IPS-18a (cell line): ENCODE measurements at regions not wholly inside any gene's neighbourhood (a gene's known extent, or its start where the extent isn't known, plus 50 kb on each side); places are given as distances from the start of the nearest gene placed in this dataset.

ENCODE experiments used
- H3K27ac ChIP-seq: one replicate; pipeline ENCODE4 v1.5.1; 2013; ENCODE audit warnings: low read length
- H3K27me3 ChIP-seq: one replicate; pipeline ENCODE4 v1.6.1; 2013; ENCODE audit warnings: mild to moderate bottlenecking, low read length; ENCODE audit not compliant: control insufficient read depth, insufficient read depth
- H3K36me3 ChIP-seq: one replicate; pipeline ENCODE4 v1.6.1; 2013; ENCODE audit warnings: low read depth, low read length; ENCODE audit not compliant: control insufficient read depth
- H3K4me1 ChIP-seq: one replicate; pipeline ENCODE4 v1.6.1; 2013; ENCODE audit warnings: low read depth, low read length; ENCODE audit not compliant: control insufficient read depth
- H3K4me3 ChIP-seq: one replicate; pipeline ENCODE4 v1.5.1; 2013; ENCODE audit warnings: low read length
- H3K9ac ChIP-seq: one replicate; pipeline ENCODE4 v1.6.1; 2013; ENCODE audit warnings: mild to moderate bottlenecking, low read length, moderate library complexity
- H3K9me3 ChIP-seq: one replicate; pipeline ENCODE4 v1.6.1; 2013; ENCODE audit warnings: low read depth, low read length; ENCODE audit not compliant: control insufficient read depth

- Histone ChIP-seq H3K4me1 (peaks cover 2% of the 10 kb centered on the region), H3K9ac (no peak overlapping the region), H3K27me3 (no peaks in the 10 kb centered on the region), H3K36me3 (no peaks in the 10 kb centered on the region), H3K27ac (no peak overlapping the region), H3K4me3 (no peak overlapping the region), H3K9me3 (no peaks in the 10 kb centered on the region)
Measured at GRCh38 chr2:150168595-150169236, 318.8 kb downstream of the RND3 start.

- Histone ChIP-seq H3K9me3 (no peaks in the 10 kb centered on the region), H3K4me1 (peaks cover 6% of the 10 kb centered on the region), H3K27ac (no peak overlapping the region)
Measured at GRCh38 chr2:150167711-150168110, 319.8 kb downstream of the RND3 start.

GRCh38 chr2:150166313-150167051 is 321.0 kb downstream of the RND3 start:
- Histone ChIP-seq H3K4me1 (peaks cover 6% of the 10 kb centered on the region), H3K9ac (no peak overlapping the region), H3K4me3 (no peak overlapping the region), H3K36me3 (no peaks in the 10 kb centered on the region), H3K27me3 (no peaks in the 10 kb centered on the region), H3K27ac (no peak overlapping the region), H3K9me3 (no peaks in the 10 kb centered on the region)

More at GRCh38 chr2:150167711-150168110, 319.8 kb downstream of the RND3 start:
- H3K27me3 ChIP-seq = no peaks in the 10 kb centered on the region
- H3K9ac ChIP-seq = no peak overlapping the region
- H3K4me3 ChIP-seq = no peak overlapping the region
- no peaks in the 10 kb centered on the region for H3K36me3 ChIP-seq

GRCh38 chr2:150165988-150166312 is 321.5 kb downstream of the RND3 start:
- no peak overlapping the region for H3K27ac ChIP-seq
- H3K4me1 ChIP-seq = peaks cover 6% of the 10 kb centered on the region
- H3K36me3 ChIP-seq = no peaks in the 10 kb centered on the region
- H3K9me3 ChIP-seq = no peaks in the 10 kb centered on the region
- H3K4me3 ChIP-seq = no peak overlapping the region
- no peaks in the 10 kb centered on the region for H3K27me3 ChIP-seq
- no peak overlapping the region for H3K9ac ChIP-seq

GRCh38 chr2:150165442-150165841 is 322.0 kb downstream of the RND3 start:
- H3K36me3 ChIP-seq = no peaks in the 10 kb centered on the region
- H3K27ac ChIP-seq = no peak overlapping the region
- H3K9ac ChIP-seq = no peak overlapping the region
- no peaks in the 10 kb centered on the region for H3K27me3 ChIP-seq
- no peaks in the 10 kb centered on the region for H3K9me3 ChIP-seq
- peaks cover 6% of the 10 kb centered on the region for H3K4me1 ChIP-seq
- H3K4me3 ChIP-seq = no peak overlapping the region

- Histone ChIP-seq H3K9ac (no peak overlapping the region), H3K27ac (no peak overlapping the region), H3K27me3 (no peaks in the 10 kb centered on the region), H3K4me3 (no peak overlapping the region), H3K9me3 (no peaks in the 10 kb centered on the region), H3K36me3 (no peaks in the 10 kb centered on the region), H3K4me1 (peaks cover 4% of the 10 kb centered on the region)
Measured at GRCh38 chr2:150162241-150162942, 325.1 kb downstream of the RND3 start.

GRCh38 chr2:150160058-150160457 is 327.4 kb downstream of the RND3 start:
- H3K9me3 ChIP-seq = no peaks in the 10 kb centered on the region
- H3K9ac ChIP-seq = no peak overlapping the region
- no peaks in the 10 kb centered on the region for H3K27me3 ChIP-seq
- H3K36me3 ChIP-seq = no peaks in the 10 kb centered on the region
- H3K4me1 ChIP-seq = peaks cover 4% of the 10 kb centered on the region
- H3K27ac ChIP-seq = no peak overlapping the region
- no peak overlapping the region for H3K4me3 ChIP-seq

GRCh38 chr2:150159300-150159699 is 328.2 kb downstream of the RND3 start:
- no peaks in the 10 kb centered on the region for H3K36me3 ChIP-seq
- no peak overlapping the region for H3K9ac ChIP-seq
- H3K4me1 ChIP-seq = peaks cover 4% of the 10 kb centered on the region
- H3K9me3 ChIP-seq = no peaks in the 10 kb centered on the region
- H3K27me3 ChIP-seq = no peaks in the 10 kb centered on the region
- H3K27ac ChIP-seq = no peak overlapping the region
- no peak overlapping the region for H3K4me3 ChIP-seq

GRCh38 chr2:150156876-150157275 is 330.6 kb downstream of the RND3 start:
- Histone ChIP-seq H3K27me3 (no peaks in the 10 kb centered on the region), H3K9ac (no peak overlapping the region), H3K27ac (no peak overlapping the region), H3K9me3 (no peaks in the 10 kb centered on the region), H3K36me3 (no peaks in the 10 kb centered on the region), H3K4me1 (no peaks in the 10 kb centered on the region), H3K4me3 (no peak overlapping the region)

- no peak overlapping the region for H3K4me3 ChIP-seq
- H3K4me1 ChIP-seq = no peaks in the 10 kb centered on the region
- H3K27ac ChIP-seq = no peak overlapping the region
- no peaks in the 10 kb centered on the region for H3K36me3 ChIP-seq
- no peak overlapping the region for H3K9ac ChIP-seq
- H3K9me3 ChIP-seq = no peaks in the 10 kb centered on the region
- H3K27me3 ChIP-seq = no peaks in the 10 kb centered on the region
Measured at GRCh38 chr2:150156415-150156814, 331.1 kb downstream of the RND3 start.

GRCh38 chr2:150154308-150154797 is 333.1 kb downstream of the RND3 start:
- no peaks in the 10 kb centered on the region for H3K36me3 ChIP-seq
- no peak overlapping the region for H3K4me3 ChIP-seq
- H3K27me3 ChIP-seq = no peaks in the 10 kb centered on the region
- H3K4me1 ChIP-seq = no peaks in the 10 kb centered on the region
- H3K27ac ChIP-seq = no peak overlapping the region
- H3K9me3 ChIP-seq = no peaks in the 10 kb centered on the region
- no peak overlapping the region for H3K9ac ChIP-seq
